DND-41 (cell line): ENCODE measurements at regions not wholly inside any gene's neighbourhood (a gene's known extent, or its start where the extent isn't known, plus 50 kb on each side); places are given as distances from the start of the nearest gene placed in this dataset.

Source experiments
- ATAC-seq: fragments of 200-7000 bp; cut with Tn5 transposase; 3 replicates; pipeline ENCODE4 v1.9.1; 2021; ENCODE audit warnings: low read depth; ENCODE audit not compliant: insufficient read depth
- DNase-seq: peaks from one replicate; pipeline ENCODE4 v3.0.0-alpha.2; 2020
- H2AFZ ChIP-seq: 2 replicates; pipeline ENCODE4 v1.6.0; 2012; ENCODE audit warnings: low read depth, low read length
- H3K27ac ChIP-seq: 2 replicates; pipeline ENCODE4 v1.5.1; 2012; ENCODE audit warnings: low read length, inconsistent platforms
- H3K27me3 ChIP-seq: fragments of 200-600 bp; sonication (generic); 2 replicates; pipeline ENCODE4 v1.6.0; 2012; ENCODE audit warnings: low read length, mild to moderate bottlenecking, inconsistent platforms; ENCODE audit not compliant: insufficient read depth, poor library complexity
- H3K36me3 ChIP-seq: 2 replicates; pipeline ENCODE4 v1.5.1; 2012; ENCODE audit warnings: low read length, inconsistent platforms; ENCODE audit not compliant: insufficient read depth
- H3K4me1 ChIP-seq: 2 replicates; pipeline ENCODE4 v1.5.1; 2012; ENCODE audit warnings: mild to moderate bottlenecking, low read length; ENCODE audit not compliant: insufficient read depth
- H3K4me2 ChIP-seq: 2 replicates; pipeline ENCODE4 v1.6.0; 2012; ENCODE audit warnings: mild to moderate bottlenecking, moderate library complexity, low read length, inconsistent platforms; ENCODE audit not compliant: insufficient read depth
- H3K4me3 ChIP-seq, 2 experiments: fragments of 200-600 bp in 1 of 2; shearing (Covaris generic) in 1 of 2; 2 replicates each; pipeline ENCODE4 v1.5.1; 2012 to 2016; ENCODE audit warnings: inconsistent platforms in 2 of 2, low read length in 2 of 2, mild to moderate bottlenecking in 2 of 2, low read depth in 1 of 2, moderate library complexity in 1 of 2
- H3K79me2 ChIP-seq: 2 replicates; pipeline ENCODE4 v1.6.0; 2012; ENCODE audit warnings: low read length, inconsistent platforms; ENCODE audit not compliant: insufficient read depth
- H3K9ac ChIP-seq: 2 replicates; pipeline ENCODE4 v1.6.0; 2012; ENCODE audit warnings: low read depth, mild to moderate bottlenecking, inconsistent platforms, low read length, moderate library complexity
- H3K9me3 ChIP-seq: 2 replicates; pipeline ENCODE4 v1.5.1; 2012; ENCODE audit warnings: low read length, moderate library complexity, mild to moderate bottlenecking, inconsistent platforms; ENCODE audit not compliant: insufficient read depth, severe bottlenecking
- H4K20me1 ChIP-seq: 2 replicates; pipeline ENCODE4 v1.6.0; 2012; ENCODE audit warnings: low read length; ENCODE audit not compliant: insufficient read depth
- CTCF ChIP-seq: IDR thresholded peaks from 2 replicates; pipeline ENCODE4 v1.5.1; 2012; ENCODE audit warnings: borderline replicate concordance, low read length, moderate library complexity, mild to moderate bottlenecking; ENCODE audit not compliant: poor library complexity, severe bottlenecking; ENCODE audit errors: extremely low read depth
- EZH2 ChIP-seq: IDR thresholded peaks from 3 replicates; pipeline ENCODE4 v1.6.1; 2012; ENCODE audit warnings: borderline replicate concordance, low read depth, mild to moderate bottlenecking, moderate library complexity, low read length, inconsistent platforms; ENCODE audit not compliant: severe bottlenecking

- no peak for TF ChIP-seq EZH2
- TF ChIP-seq CTCF, result no peak
- H3K4me1 ChIP-seq, result no peaks in the 10 kb centered on the region
- H3K9ac ChIP-seq, result no peak overlapping the region
- H3K36me3 ChIP-seq, result no peaks in the 10 kb centered on the region
- no peak overlapping the region for H2AFZ ChIP-seq
- DNase-seq, result no peak
- H4K20me1 ChIP-seq, result no peaks in the 10 kb centered on the region
- no peaks in the 10 kb centered on the region for H3K9me3 ChIP-seq
- H3K79me2 ChIP-seq, result no peaks in the 10 kb centered on the region
- H3K27ac ChIP-seq, result no peak overlapping the region
- no peak for ATAC-seq
- no peak overlapping the region for H3K4me2 ChIP-seq
- H3K27me3 ChIP-seq, result peaks cover 4% of the 10 kb centered on the region
- H3K4me3 ChIP-seq, result no peak overlapping the region
Measured at GRCh38 chr6:166853371-166854325, 102.7 kb downstream of the RNASET2 start.

GRCh38 chr6:166852451-166852975 lies 103.8 kb downstream of the RNASET2 start:
- H3K27ac ChIP-seq, result no peak overlapping the region

GRCh38 chr6:166851911-166852310 lies 104.4 kb downstream of the RNASET2 start:
- Histone ChIP-seq H3K36me3 (no peaks in the 10 kb centered on the region), H2AFZ (no peak overlapping the region), H3K27ac (no peak overlapping the region), H4K20me1 (no peaks in the 10 kb centered on the region), H3K9ac (no peak overlapping the region), H3K79me2 (no peaks in the 10 kb centered on the region), H3K4me3 (no peak overlapping the region), H3K4me2 (no peak overlapping the region), H3K4me1 (no peaks in the 10 kb centered on the region), H3K9me3 (no peaks in the 10 kb centered on the region), H3K27me3 (peaks cover 4% of the 10 kb centered on the region)
- TF ChIP-seq EZH2 (no peak), CTCF (no peak)
- DNase-seq (no peak), ATAC-seq (no peak)

More at GRCh38 chr6:166852451-166852975, 103.8 kb downstream of the RNASET2 start:
- H3K9me3 ChIP-seq, result no peaks in the 10 kb centered on the region
- no peak overlapping the region for H3K9ac ChIP-seq
- ATAC-seq (no peak), DNase-seq (no peak)
- H4K20me1 ChIP-seq, result no peaks in the 10 kb centered on the region
- H3K79me2 ChIP-seq, result no peaks in the 10 kb centered on the region
- no peak overlapping the region for H3K4me2 ChIP-seq
- TF ChIP-seq CTCF (no peak), EZH2 (no peak)
- no peak overlapping the region for H2AFZ ChIP-seq
- H3K27me3 ChIP-seq, result peaks cover 4% of the 10 kb centered on the region
- H3K36me3 ChIP-seq, result no peaks in the 10 kb centered on the region
- no peaks in the 10 kb centered on the region for H3K4me1 ChIP-seq
- H3K4me3 ChIP-seq, result no peak overlapping the region
